GM21447 (cell line): ENCODE measurements at regions not wholly inside any gene's neighbourhood (a gene's known extent, or its start where the extent isn't known, plus 50 kb on each side); places are given as distances from the start of the nearest gene placed in this dataset.

Experiments used
- ATAC-seq: cut with Tn5 transposase; IDR thresholded peaks from one replicate; pipeline ENCODE4 v1.9.1; 2021; ENCODE audit not compliant: unreplicated experiment

DNA sequence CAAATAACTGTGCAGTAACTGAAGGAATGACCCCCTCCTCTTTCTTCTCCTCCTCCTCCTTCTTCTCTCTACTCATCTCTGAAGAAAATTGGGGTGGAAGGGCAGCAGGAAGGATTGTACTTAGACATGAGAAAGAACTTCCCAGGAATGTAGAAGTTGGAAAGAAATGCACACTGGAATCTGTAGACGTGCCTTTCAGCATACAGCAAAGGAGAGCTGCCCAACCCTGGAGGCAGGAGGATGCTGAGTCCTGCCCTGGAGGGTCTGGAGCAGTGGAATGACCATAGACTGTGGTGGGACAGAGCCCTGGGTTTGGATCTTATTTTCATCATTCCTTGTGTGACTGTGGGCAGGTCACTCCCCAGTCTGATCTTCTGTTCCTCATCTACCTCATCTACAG is 80.1 kb downstream of the PJA1 start:
- ATAC-seq, result no peak

DNA sequence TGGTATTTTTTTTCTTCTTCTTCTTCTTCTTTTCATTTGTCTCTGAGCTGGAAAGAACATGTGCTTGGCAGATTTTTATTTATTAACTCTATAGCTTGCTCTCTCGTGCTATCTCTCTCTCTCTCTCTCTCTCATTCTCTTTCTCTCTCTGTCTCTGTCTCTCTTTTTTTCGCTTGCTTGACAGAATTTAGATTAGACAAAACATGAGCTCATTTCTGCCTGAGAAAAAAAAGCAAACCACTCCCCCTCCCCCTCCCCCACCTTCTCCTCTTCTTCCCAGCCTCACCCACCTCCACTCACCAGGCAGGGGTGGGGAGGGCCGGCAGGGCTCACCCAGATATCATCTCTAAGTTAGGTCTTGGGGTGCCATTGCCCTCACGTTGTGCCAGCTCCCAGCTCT is 81.5 kb downstream of the PJA1 start:
- no peak for ATAC-seq

DNA sequence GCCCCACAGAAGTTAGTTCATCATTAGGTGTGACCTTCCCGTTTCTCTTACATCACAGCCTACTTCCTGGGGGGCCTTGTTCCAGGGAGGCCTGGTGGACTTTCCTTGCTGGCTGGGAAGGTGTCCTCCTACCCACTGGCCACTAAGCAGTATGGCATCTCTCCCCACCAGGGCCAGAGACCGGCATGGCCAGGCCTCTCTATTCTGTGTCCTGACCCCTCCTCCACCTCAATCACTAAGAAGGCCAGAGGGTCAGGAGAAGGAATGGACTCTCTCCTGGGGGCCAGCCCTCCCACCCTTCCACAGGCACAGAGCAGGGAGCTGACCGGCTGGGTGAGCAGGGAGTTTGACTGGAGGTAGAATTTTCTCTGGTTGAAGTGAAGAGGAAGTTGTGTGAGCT is 81.9 kb downstream of the PJA1 start:
- no peak for ATAC-seq

DNA sequence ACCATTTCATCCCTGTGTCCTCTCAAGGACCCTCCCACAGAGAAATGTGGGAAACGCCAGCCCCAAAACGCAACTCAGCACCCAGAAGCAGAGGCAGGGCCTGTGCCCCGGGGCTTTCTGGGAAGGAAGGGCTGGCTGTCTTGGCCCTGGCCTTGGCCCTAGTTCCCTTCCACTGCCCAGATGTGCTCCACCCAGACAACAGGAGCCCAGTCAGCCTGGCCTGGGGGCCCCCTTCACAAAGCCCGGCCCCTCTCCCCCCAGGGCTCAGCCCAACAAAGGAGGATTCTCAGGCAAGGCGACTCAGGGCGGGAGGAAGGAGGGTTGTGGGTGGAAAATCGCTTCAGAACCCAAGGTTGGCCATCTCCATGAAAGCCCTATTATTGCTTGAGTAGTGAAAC is 82.5 kb downstream of the PJA1 start:
- no peak for ATAC-seq

DNA sequence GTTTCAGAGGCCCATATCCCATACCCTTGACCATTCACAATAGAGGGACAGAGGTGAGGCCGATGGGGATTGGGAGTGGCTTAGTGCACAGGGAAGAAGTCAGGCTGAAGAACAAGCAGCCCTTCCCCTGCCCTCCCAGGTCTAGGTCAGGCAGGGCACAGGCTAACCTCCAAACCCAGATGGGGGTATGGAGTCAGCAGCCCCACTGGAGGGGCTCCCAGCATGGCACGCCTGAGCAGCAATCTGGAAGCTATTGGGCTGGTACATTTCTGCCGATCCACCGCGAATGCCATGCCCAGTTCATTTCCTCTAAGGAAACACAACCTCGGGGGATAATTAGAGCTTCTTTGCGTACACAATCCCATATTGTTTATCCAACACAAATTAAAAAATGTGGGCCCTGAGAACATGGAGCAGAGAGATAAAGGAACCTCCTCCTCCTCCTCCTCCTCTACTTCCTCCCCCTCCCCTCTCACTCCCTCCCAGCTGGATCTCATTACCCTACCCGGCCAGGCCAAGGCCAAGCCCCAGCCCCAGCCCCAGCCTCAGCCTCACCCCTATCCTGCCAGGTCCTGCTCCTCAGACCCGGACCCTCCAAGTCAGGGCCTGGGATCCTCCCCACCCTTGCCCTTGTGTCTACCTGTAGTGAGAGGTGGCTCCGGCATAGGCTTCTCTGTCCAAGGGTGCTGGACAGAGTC is 83.0 kb downstream of the PJA1 start:
- ATAC-seq, result no peak

DNA sequence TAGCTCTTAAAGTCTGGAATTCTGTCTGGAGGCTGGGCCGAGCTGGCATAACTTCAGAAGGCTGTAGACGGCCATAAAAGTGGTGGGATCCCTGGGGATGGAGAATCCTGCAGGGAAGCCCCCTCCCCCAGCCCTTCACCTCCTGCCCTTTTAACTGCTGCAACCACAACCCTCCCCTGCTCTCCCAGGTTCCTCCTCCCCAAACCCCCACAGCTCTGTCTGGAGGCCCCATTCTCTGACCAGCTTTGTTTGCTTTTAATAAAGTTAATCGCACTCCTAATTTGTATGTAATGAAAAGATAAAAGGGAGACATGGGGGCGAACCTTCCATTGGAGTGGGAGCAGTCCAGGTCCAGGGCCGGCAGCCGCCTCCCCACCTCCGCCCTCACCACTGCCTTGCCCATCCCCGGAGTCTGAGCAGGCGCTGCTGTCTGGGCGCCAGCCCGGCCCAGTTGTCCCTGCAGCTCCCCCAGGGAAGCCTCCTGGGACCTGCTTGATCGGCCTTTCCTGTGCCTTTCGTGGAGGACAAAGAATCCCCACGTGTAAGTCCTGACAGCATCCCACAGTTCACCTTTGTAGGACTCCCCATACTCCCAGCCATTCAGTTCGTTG is 84.3 kb downstream of the PJA1 start:
- ATAC-seq, result no peak

DNA sequence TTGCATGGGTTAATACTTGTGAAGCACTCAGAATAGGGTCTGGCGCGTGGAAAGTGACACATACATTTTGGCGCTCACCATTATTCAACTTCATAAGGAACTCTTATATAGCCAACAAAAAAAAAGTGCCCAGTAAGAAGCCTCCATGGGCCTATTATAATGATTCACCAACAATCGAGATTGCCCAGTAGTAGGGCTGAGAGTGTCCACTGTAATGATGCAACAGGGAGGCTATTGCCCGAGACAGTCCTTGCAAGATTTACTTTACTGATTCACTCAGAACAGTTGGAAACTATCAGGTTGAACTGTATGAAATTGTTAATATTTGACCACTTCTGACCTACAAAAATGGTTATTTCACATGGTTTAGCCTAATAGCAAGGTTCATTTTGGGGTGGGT is 86.0 kb downstream of the PJA1 start:
- no peak for ATAC-seq

DNA sequence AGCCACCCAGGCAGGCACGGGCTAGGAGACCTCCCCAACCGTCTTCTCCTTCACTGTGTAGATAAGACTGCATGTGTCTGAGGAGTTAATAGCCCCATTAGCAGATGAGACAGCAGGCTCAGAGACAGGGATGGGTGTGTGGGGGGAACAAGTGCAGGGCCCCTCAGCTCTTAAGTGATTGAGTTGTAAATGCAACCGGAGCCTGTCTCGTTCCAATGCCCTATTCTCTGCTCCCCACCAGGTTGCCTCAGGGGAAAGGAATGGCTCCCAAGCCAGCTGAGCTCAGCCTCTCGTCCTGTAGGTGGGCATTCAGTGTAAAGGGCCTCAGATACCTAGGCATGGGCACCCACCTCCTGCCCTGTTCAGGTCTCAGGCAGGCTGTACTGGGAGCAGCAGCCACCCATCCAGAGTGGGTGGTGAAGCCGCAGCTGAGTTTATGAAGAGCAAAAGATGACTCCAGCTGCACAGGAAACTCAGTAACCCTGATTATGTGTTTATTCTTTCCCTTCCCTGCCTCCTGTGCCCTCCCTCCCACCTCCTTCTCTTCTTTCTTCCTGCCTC is 87.3 kb downstream of the PJA1 start:
- ATAC-seq, result no peak

DNA sequence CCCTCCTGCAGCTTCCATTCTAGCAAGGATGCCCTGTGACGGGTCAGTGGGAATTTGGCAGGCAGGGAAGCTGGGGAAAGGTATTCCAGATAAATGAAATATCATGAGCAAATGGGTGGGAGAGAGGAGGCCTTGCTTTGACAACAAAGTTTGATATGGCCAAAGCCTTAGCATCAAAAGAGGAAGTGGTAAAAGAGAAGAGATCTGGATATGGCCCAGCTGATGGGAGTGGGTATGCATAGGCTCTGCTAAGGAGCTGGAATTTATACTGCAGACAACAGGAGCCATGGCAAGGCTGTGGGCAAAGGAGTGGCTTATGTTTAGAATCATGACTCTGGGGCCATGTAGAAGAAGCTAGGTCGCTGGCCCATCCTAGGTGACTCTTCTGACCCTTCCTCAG is 89.2 kb downstream of the PJA1 start:
- ATAC-seq, result no peak

DNA sequence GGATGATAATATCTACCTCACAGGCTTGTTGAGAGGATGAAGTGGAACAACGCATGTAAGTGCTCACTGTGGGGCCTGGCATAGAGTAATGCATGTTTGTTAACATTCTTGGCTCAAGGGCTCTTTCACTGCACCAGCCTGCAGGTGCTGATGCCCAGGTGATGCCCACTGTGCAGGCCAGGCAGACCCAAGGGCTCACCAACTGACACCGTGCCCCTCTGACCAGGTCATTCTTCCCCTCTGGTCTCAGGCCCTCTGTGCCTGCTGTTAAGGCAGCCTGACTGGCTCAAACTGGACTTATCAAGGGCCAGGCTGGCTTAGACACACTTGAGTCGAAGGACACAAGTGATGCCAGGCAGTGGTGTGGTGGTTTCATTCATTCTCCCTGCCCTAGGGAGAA is 90.5 kb downstream of the PJA1 start:
- ATAC-seq, result no peak

DNA sequence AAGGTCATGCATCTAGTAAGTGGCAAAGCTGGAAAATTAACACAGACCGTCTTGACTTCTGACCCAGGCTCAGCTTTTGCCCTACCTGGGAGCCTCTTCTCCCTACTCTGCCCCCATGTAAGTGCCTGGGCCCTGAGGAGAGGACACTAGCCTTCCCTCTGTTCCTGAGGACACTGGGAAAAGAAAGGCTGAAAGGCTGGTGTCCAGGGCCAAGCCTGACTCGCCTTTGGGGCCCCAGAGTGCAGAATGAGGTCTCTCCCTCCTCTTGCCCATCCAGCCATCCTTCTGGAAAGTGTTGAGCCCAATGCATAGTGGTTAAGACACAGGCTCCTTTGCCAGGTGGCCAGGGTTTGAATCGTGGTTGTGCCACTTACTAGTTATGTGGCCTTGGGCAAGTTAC is 91.5 kb downstream of the PJA1 start:
- ATAC-seq, result no peak

DNA sequence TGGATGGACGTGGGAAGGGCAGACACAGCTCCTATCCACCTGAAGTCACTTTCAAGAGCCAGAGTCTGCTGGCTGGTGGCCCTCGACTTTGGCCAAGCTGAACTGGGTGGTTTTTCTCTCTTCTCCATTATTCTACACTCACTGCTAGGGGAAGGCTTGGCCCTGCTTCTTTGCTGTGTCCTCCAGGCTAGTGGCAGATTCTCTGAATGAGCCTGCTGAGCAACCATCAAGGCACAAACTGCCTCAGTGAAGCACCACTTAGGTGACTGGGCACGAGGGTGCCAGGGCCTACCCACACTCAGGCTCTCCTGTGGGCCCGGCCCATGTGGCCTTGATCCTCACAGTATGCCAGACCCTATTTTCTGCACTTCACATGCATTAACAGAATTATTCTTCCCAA is 92.0 kb downstream of the PJA1 start:
- ATAC-seq, result no peak

DNA sequence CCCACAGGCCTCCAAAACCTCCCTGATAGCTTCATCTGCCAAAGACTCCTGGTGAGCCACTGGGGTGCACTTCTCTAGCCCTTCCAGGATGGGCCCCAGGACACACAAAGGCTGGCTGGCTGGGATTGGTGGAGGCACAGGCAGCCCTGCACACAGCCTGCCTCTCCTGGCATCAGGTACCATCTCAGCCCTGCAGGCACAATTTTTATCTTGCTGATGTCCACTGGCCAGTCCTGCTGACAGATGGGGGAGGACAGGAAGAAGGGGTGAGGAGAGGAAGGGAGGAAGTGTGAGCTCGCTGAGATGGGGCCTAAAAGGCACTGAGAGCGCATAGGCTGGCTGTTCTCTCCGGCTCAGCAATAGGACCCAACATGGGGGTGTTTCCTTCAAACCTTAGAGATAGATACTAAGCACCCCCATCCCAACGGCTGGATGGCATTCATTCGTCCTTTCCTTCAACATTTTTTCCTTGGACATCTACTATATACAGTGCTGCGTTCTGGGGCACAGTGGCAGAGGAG is 92.7 kb downstream of the PJA1 start:
- ATAC-seq, result no peak

DNA sequence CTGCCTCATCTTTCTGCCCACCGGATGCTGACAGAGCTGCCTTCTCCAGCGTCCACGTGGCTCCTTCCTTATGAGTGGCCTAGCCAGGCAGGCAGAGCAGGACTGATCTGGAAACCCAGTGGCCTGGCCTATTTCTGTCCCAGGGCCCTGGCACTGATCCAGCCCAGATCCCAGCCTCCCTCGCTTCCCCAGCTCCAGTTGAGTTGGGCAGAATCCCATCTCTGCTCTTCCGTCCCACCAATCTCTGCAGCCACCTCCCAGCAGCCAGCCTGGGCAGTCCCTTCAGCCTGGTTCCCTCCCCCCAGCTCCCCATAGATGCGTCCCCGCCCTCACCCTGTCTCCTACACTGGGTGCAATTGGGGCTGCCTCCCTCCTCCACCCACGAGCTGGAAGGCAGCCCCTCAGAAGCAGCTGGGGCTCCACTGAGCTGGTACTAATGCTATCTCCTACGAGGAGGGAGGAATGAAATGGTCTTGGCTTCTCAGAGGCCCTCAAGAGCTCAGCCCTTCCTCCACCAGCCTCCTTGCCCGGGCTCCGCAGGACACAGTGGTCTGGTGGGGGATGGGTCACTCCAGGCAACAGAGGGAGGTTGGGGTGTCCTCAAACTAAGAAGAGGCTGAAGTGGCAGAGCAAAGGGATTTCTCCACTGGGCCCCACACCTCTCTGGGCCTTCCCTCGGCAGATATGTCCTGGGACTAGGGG is 94.2 kb downstream of the PJA1 start:
- ATAC-seq, result no peak

DNA sequence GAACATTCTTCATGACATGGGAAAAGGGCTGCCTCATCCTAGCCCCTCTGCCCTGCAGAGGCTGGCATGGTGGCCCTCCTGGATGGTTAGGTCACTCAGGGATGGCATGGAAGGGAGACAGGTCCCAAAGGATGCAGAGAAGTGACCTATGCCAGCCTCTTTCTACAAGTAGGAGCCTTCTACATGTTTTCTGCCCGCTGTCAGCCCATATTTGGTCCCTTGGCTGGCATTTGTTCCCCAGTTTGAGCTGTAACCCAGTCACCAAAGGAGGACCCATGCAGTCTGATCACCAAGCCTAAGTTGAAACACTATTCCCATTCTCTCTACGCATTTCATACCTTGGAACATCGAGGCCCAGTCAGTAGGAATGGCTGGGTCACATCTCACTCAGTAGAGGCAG is 95.4 kb downstream of the PJA1 start:
- ATAC-seq, result no peak

DNA sequence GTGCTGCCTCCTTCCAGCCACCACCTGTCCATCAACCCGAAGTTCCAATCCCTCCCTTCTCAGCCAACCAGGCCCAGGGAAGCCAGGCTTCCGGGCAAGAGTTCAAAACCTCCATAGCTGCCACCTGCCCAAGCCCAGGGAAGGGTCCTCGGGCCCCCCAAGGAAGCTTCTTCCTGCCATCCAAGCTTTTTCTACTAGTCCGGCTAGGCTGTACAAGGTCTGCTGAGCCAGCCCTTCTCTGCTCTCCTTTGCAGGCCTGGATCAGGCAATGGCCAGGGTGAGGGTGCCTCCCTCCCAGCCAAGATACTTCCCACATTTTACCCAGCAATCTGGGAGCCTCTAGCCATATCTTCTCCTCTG is 96.2 kb downstream of the PJA1 start:
- ATAC-seq, result no peak

DNA sequence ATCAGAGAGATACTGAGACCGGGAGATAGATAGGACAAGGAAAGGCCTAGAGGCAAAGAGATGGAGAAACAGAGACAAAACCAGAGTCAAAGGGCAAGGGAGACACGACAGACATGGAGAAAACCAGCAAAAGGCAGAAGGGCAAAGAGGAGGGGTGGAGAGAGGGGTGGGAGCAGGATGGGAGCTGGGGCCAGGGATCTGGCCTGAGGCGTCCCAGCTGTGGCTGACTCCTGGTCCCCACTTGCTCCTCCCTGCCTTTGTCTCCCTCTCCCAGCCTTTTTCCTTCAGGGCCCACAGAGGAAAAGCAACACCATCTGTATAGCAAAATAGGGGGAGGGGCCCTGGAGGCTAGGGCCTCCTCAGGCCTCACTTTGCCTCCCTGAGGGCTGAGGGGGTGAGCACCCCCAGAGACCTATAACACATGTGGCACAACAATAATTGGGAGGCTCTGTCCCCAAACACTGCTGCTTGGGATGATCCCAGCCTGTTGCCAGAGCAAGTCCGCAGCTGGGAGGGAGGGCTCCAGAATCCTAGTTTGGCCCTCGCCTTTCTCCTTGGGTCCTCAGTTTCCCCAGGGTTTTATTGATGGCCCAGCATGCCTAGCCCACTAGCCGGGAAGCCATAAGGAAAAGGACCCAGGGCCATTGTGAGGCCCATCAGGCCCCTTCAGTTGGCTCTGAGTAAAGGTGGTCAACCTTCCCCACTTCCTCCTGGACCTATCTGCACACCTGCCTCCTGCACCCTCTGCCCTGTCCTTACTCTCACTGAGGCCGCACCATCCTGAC is 96.8 kb downstream of the PJA1 start:
- no peak for ATAC-seq

DNA sequence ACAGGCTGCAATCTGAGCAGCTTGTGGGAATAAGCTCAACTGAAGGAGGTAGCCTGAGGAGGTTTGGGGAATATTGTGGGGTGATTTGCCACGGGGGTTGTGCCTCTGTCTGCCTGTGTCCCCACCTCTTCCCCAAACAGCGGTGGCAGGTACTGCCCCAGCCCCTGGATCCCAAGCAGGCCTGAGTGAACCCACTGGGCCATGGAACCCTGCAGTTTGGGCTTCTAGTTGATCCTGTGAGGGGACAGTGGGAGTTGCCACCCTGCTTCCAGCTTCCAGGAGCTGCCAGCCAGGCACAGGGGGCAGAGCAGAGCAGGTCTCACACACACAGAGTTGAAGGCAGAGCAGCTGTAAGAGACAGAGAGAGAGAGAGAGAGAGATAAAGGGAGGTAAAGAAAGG is 97.4 kb downstream of the PJA1 start:
- ATAC-seq, result no peak

DNA sequence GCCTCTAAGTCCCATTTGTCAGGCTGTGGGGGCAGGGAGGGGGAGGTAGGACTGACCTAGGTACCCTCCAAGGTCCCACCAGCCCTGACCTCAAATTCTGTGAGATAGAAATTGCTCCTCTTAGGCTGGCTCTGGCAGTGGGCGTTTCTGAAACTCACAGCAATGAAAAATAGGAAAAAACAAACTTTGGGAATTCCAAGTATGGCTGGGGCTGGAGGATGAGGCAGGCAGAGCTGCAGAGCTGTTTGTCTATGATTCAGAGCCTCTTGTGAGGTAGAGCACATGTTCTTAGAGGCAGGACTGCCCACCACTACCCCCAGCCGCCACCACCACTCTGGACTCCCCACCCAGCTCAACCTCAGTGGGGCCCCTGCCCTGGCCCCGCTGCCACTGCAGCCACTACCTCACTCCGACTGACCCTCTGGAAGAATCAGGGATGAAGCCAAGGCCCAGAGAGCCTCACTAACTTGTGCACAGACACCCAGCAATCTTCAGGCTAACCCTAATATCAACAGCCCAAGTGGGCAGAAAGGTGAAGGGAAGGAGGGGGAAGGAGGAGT is 98.2 kb downstream of the PJA1 start:
- no peak for ATAC-seq

DNA sequence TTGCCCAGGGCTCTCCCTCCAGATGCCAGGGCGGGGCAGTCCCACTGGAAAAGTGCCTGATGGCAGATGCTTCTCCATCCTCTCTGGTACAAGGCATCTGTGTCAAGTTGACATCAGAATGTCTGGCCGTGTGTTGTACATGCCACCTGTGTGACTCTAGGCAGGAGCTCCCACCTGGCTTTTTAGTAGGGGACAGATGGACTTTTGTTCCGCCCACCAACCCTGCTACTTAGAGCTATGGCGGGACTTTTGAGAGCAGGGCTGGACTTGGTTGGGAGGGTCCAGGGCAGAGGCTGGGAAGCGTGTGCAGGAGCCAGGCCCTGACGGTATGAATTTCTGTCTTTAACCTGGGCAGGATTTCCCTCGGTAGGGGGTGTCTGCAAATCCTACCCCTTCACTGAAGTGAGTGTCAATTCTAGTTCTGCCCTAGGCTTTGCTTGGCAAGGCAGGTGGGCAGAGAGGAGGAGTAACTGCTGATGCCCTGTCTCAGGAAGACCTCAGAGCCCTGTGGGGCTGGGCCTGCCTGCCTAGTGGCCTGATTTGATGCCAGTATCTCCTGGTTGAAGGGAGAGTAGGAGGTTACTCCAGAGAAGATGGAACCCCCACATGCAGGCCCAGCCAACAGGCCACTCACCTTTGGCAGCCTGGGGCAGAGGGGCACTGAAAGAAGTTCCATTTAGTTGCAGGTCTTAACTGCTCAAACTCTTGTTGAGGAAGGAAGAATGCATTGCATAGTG is 99.1 kb downstream of the PJA1 start:
- ATAC-seq, result no peak
